ENCODE measurements at regions not wholly inside any gene's neighbourhood (a gene's known extent, or its start where the extent isn't known, plus 50 kb on each side); places are given as distances from the start of the nearest gene placed in this dataset.

GRCh38 chr19:21608571-21608970, 103.2 kb downstream of the ZNF429 start:
- peaks cover 8% of the 10 kb centered on the region for H3K27me3 Mint-ChIP-seq (ENCODE audit: insufficient read depth, low read depth, poor library complexity)
- no peak overlapping the region for H3K27ac Mint-ChIP-seq
- no peak overlapping the region for H3K4me2 ChIP-seq
- no peak overlapping the region for H3K4me3 Mint-ChIP-seq
- no peak for DNase-seq (ENCODE audit: low spot score)
- peaks cover 14% of the 10 kb centered on the region for H3K27me3 ChIP-seq (ENCODE audit: insufficient read depth)
- peaks cover 13% of the 10 kb centered on the region for H3K9me3 Mint-ChIP-seq
- H3K36me3 Mint-ChIP-seq (ENCODE audit: low read depth): peaks cover 3% of the 10 kb centered on the region
- ATAC-seq: no peak
- 0 out of 2 replicates have a peak, but pooled peaks cover 3% of the 10 kb centered on the region for H3K36me3 ChIP-seq (ENCODE audit: insufficient read depth)
- H3K79me2 ChIP-seq (replicated peaks; ENCODE audit: insufficient read depth): no peaks in the 10 kb centered on the region
- no peak for TF ChIP-seq STAT1 (IDR thresholded peaks at IDR 0.05; ENCODE audit: unreplicated experiment)
- TF ChIP-seq ETS1 (IDR thresholded peaks at IDR 0.05): no peak
- TF ChIP-seq POLR2AphosphoS5 (IDR thresholded peaks at IDR 0.05; ENCODE audit: low read depth): no peak
- no peak for TF ChIP-seq EZH2phosphoT487 (IDR thresholded peaks at IDR 0.05; ENCODE audit: unreplicated experiment)
- no peak for TF ChIP-seq CREB1 (CRISPR knock-in tag; IDR thresholded peaks at IDR 0.05; ENCODE audit: low read depth)
- TF ChIP-seq EZH2 (IDR thresholded peaks at IDR 0.05; ENCODE audit: low read depth, unreplicated experiment): no peak
- TF ChIP-seq ZNF114 (CRISPR knock-in tag; IDR thresholded peaks at IDR 0.05): no peak
- TF ChIP-seq REST (IDR thresholded peaks at IDR 0.05; ENCODE audit: unreplicated experiment): no peak
- TF ChIP-seq ZNF331 (CRISPR knock-in tag; IDR thresholded peaks at IDR 0.05; ENCODE audit: low read depth): no peak
- TF ChIP-seq JUNB (IDR thresholded peaks at IDR 0.05; ENCODE audit: unreplicated experiment): no peak
- no peak for TF ChIP-seq ZNF462 (CRISPR knock-in tag; IDR thresholded peaks at IDR 0.05)
- TF ChIP-seq CTCF (conservative IDR thresholded peaks at IDR 0.05; ENCODE audit: low read depth in 2 of 2): no peak
- no peak for TF ChIP-seq NANOG (IDR thresholded peaks at IDR 0.05; ENCODE audit: borderline replicate concordance)
- H2AFZ ChIP-seq: no peak overlapping the region
- H3K4me1 Mint-ChIP-seq: peaks cover 29% of the 10 kb centered on the region
- no peaks in the 10 kb centered on the region for H4K20me1 ChIP-seq (replicated peaks; ENCODE audit: insufficient read depth)
- H3K4me1 ChIP-seq (ENCODE audit: insufficient read depth): peaks cover 21% of the 10 kb centered on the region
- H3K9me2 ChIP-seq (ENCODE audit: insufficient read depth): no peaks in the 10 kb centered on the region; the same call in 1 of the 2 replicates
- H3K4me3 ChIP-seq: no peak overlapping the region
- H3F3A ChIP-seq (replicated peaks; ENCODE audit: low read depth): no peaks in the 10 kb centered on the region; the same call in 1 of the 2 replicates
- H3K27ac ChIP-seq (ENCODE audit: low read depth): no peak overlapping the region

Measured in GM23338 (cell line).